ENCODE measurements at regions not wholly inside any gene's neighbourhood (a gene's known extent, or its start where the extent isn't known, plus 50 kb on each side); places are given as distances from the start of the nearest gene placed in this dataset.
"Not testable (repeated sequence)": the region's sequence is repeated elsewhere in the genome, so short reads cannot be mapped to it uniquely, and the experiment has no call there.

DNA sequence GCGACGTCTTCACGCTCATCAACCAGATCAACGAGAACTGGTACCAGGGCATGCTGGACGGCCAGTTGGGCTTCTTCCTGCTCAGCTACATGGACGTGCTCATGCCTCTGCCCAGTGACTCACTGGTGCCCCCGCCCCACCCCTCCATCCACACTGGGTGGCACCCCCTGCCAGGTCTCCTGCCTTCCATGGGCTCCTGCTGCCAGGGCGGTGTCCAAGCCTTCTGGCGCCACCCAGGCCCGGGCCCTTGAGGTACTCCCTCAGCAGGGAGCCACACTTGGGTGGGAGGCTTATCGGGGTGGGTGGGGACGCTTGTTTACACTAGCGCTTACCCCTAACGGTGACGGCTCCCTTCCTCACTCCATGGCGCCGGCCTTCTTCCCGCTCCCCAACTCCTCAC, 148.2 kb downstream of the GOSR1 start:
- DNase-seq, result not testable (repeated sequence)

DNA sequence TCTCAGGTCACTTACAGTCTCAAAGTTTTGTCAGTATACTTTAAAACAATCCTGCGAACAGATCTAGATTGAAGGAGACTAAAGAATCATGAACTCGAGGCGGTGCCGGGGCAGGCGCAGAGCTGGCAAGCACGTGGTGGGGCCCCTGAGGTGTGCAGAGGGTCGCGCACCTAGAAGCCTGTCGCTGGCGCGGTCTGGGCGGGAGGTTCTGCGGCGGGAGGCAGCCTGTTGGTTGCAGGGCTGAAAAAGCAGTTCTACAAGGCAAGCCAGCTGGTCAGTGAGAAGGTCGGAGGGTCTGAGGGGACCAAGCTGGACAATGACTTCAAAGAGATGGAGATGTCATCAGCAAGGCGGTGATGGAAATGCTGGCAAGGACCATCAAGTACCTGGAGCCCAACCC, 147.0 kb downstream of the GOSR1 start:
- DNase-seq, result not testable (repeated sequence)

GRCh38 chr17:30609682-30610081, 132.5 kb downstream of the GOSR1 start:
- not testable (repeated sequence) for DNase-seq

DNA sequence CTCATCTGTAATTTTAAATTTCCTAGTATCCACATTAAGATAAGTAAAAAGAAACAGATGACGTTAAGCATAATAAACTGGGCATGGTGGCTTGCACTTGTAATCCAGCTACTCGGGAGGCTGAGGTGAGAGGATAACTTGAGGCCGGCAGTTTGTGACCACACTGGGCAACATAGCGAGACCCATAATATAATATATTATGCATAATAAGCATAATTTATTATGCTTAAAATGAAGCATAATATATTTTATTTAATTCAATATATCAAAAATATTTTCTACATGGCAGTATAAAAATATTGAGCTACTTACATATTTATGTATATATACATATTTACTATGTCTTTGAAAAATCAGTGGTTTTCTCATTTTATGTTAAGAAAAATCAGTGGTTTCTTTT, 128.3 kb downstream of the GOSR1 start:
- DNase-seq, result no peak

DNA sequence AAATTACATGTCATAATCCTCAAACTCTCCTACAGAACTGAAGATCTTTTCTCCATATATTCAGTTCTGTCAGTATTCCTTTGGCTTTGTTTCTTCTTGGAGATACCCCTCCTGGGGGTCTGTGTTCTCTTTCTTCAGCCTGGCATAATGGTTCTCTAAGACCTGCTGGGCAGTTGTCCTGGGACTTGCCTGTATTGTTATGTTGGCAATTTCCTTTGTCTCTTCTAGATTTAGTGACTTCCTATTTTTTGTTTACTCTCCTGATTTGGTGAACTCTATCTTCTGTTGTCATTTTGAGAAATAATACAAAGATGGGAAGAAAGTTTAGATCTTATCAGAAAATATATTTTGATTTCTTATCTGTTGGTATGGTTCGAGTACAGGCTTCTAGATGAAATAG, 127.8 kb downstream of the GOSR1 start:
- DNase-seq, result no peak

GRCh38 chr17:30602396-30602795, 125.2 kb downstream of the GOSR1 start:
- not testable (repeated sequence) for DNase-seq

DNA sequence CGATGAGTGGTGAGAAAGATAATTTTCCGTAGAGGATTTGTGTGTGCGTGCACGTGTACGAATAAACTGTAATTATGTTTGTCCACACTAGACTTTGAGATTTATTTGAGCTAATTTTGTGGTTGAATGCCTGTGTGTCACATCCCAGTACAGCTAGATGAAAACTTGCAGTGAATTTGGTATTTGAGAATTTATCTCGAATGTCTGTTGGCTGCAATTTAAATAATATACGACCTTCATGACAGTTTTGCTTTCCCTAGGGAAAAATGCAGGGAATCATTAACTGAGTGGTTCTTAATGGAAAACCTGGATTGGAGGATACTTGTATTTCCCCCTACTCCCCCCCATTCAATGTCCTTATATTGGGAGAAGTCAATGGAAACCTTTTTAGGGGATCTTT, 124.8 kb downstream of the GOSR1 start:
- peak in 1 of 2 experiments; percentile 24 for DNase-seq

DNA sequence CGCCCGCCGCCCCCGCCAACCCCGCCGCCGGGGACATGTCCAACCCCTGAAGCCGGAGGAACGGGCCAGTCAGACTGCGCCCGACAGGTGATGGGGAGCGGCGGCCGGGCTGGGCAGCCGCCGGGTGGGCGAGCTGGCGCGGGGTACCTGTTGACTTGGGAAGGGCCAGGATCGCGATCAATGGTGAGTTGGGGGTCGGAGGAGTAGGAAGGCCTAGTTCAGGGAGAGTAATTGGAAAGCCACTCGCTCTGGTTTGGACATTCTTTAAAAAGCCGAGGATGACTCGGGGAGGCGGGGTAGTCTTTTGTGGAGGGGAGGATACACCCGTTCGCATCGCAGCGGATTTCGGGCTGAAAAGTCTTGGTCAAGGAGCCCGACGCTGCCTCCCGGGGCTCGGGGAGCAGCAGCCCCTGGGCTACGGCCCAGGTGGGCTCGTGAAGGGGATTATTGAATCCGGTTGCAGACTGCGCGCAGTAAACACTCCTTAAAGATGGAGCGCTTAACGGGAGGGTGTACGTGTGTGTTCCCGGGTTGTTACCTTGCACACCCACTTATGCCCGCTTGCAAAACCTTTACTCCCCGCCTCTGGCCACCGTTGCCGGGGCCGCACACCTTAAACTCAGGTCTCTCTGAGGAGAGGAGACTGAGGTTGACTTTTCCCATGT, 123.8 kb downstream of the GOSR1 start:
- DNase-seq, result peak; percentile 80 to 83

GRCh38 chr17:30600060-30600829, 123.0 kb downstream of the GOSR1 start:
- DNase-seq, result peak; percentile 93 to 98

- peak; percentile 79 to 94 for DNase-seq
Observed at GRCh38 chr17:30599428-30600059, 122.3 kb downstream of the GOSR1 start.

DNA sequence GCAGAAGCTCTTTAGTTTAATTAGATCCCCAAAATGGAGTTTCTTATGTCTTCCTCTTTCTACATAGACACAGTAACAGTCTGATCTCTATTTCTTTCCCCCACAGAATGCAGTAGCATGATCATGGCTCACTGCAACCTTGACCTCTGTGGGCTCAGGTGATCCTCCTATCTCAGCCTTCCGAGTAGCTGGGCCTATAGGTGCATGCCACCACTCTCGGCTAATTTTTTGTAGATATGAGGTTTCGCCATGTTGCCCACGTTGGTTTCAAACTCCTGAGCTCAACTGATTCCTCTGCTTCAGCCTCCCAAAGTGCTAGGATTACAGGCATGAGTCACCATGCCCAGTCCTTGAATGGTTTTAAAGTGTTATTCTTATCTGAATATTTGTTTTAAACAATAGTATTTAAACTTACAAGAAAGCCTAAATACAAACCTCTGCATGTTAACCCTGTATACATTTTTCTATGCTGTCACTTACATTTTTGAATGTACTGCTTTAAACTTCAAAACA, 120.6 kb downstream of the GOSR1 start:
- no peak for DNase-seq

GRCh38 chr17:30596948-30597775, 120.0 kb downstream of the GOSR1 start:
- not testable (repeated sequence) for DNase-seq

DNA sequence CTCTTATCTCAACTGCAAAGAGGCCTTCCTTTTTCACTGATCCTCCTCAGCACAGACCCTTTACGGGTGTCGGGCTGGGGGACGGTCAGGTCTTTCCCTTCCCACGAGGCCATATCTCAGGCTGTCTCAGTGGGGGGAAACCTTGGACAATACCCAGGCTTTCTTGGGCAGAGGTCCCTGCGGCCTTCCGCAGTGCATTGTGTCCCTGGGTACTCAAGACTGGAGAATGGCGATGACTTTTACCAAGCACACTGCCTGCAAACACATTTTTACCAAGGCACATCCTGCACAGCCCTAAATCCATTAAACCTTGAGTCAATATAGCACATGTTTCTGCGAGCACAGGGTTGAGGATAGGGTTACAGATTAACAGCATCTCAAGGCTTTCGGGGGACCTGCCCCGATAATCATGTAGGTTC, 117.8 kb downstream of the GOSR1 start:
- not testable (repeated sequence) for DNase-seq

- no peak for DNase-seq
Observed at GRCh38 chr17:30594223-30594952, 117.2 kb downstream of the GOSR1 start.

GRCh38 chr17:30590081-30590733, 113.0 kb downstream of the GOSR1 start:
- no peak for DNase-seq

DNA sequence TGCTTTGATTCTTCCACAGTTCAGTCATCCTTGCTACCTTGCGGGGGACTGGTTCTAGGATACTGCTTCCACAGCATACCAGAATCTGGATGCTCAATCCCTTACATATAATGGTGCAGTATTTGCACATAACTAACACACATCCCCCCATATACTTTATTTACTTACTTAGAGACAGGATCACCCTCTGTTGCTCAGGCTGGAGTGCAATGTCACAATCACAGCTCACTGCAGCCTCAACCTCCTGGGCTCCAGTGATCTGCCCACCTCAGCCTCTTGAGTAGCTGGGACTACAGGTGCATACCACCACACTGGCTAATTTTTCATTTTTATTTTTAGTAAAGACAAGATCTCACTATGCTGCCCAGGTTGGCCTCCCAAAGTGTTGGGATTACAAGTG, 112.2 kb downstream of the GOSR1 start:
- no peak for DNase-seq

DNA sequence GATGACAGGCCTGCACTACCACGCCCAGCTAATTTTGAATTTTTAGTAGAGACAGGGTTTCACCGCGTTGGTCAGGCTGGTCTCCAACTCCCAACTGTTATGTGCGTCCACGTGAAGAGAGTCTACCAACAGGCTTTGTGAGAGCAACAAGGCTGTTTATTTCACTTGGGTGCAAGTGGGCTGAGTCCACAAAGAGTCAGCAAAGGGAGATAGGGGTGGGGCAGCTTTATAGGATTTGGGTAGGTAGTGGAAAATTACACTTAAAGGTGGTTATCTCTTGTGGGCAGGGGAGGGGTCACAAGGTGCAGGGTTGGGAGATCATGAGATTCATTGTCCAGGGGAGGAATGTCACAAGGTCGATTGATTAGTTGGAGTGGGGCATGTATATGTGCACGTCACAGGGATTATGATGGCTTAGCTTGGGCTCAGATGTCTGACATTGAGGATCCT, 111.6 kb downstream of the GOSR1 start:
- DNase-seq, result no peak

DNA sequence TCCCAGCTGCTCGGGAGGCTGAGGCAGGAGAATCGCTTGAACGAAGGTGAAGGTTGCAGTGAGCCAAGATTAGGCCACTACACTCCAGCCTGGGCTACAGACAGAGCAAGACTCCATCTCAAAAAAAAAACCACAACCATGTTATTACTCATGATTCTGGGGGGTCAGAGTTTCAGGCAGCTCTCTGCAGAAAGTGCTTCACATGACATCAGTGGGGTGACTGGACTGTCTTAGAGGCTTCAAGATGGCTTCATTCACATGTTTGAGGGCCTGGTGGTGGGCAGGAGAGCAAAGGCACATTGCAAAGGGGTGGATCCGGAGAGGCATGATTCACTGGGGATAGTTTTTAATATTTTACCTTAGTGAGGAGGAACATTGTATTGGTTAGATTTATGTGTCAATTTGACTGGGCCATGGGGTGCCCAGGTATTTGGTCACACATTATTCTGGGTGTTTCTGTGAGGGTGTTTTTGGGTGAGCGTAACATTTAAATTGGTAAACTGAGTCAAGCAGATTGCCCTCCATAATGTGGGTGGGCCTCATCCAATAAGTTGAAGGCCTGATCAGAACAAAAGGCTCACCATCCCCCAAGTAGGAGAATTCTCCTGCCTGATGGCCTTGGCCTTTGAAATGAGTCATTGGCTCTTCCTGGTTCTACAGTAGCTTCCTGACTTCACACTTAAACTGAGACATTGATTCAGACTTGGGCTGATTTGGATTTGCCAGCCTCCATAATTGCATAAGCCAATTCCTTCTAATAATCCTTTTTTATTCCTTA, 109.8 kb downstream of the GOSR1 start:
- no peak for DNase-seq

- no peak for DNase-seq
Observed at GRCh38 chr17:30584810-30585209, 107.6 kb downstream of the GOSR1 start.

DNA sequence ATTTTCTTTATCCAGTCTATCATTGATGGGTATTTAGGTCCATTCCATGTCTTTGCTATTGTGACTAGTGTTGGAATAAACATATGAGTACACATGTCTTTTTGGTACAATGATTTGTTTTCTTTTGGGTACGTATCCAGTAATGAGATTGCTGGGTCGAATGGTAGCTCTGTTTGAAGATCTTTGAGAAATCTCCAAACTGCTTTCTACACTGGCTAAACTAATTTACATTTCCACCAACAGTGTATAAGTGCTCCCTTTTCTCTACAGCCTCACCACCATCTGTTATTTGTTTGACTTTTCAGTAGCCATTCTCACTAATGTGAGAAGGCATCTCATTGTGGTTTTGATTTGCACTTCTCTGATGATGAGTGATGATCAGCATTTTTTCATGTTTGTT, 103.7 kb downstream of the GOSR1 start:
- DNase-seq, result no peak
